ENCODE measurements at regions not wholly inside any gene's neighbourhood (a gene's known extent, or its start where the extent isn't known, plus 50 kb on each side); places are given as distances from the start of the nearest gene placed in this dataset.

GRCh38 chr11:92829121-92829520 lies 140.3 kb upstream of the MTNR1B start:
- no peaks in the 10 kb centered on the region for H3K9me3 ChIP-seq (ENCODE audit: low read length)
- intact Hi-C loops (cut with micrococcal nuclease; ENCODE audit: unreplicated experiment) (no loop called here), in situ Hi-C loops (cut with HindIII; ENCODE audit: extremely low pct_ligation_motif_present, low pct_unique_long_range_greater_than_20kb) (no loop called here)
- WGBS (ENCODE audit: low lambda C conversion rate) = 18% methylated on average over 3 of the region's 3 CpGs
- H2AFZ ChIP-seq (ENCODE audit: low read length) = no peak overlapping the region
- no peak for ATAC-seq
- H3K9ac ChIP-seq (ENCODE audit: insufficient read depth, low read depth, low read length) = no peak overlapping the region
- H3K79me2 ChIP-seq (ENCODE audit: insufficient read depth, low read length) = no peaks in the 10 kb centered on the region
- ChIA-PET POLR2A (no interaction called here), CTCF (ENCODE audit: low intra/inter-chr PET ratio, low total read pairs) (no interaction called here)
- DNase-seq (ENCODE audit: low spot score) = no peak
- no peaks in the 10 kb centered on the region for H3K27me3 ChIP-seq (ENCODE audit: control insufficient read depth in 1 of 2, insufficient read depth in 2 of 2, low read length in 2 of 2)
- H3K4me1 ChIP-seq (ENCODE audit: insufficient read depth, low read length) = no peaks in the 10 kb centered on the region
- no peak for FAIRE-seq
- no peaks in the 10 kb centered on the region for H4K20me1 ChIP-seq (ENCODE audit: insufficient read depth, low read length)
- TF ChIP-seq SOX5 (CRISPR knock-in tag; IDR thresholded peaks at IDR 0.05; ENCODE audit: borderline replicate concordance) (no peak), ZNF512 (CRISPR knock-in tag; IDR thresholded peaks at IDR 0.05) (no peak), SMARCE1 (IDR thresholded peaks at IDR 0.05; ENCODE audit: borderline replicate concordance) (no peak), MTA1 (CRISPR knock-in tag; IDR thresholded peaks at IDR 0.05; ENCODE audit: borderline replicate concordance) (no peak), ZNF850 (CRISPR knock-in tag; conservative IDR thresholded peaks at IDR 0.05) (no peak)
- TF ChIP-seq, protein P1, sequence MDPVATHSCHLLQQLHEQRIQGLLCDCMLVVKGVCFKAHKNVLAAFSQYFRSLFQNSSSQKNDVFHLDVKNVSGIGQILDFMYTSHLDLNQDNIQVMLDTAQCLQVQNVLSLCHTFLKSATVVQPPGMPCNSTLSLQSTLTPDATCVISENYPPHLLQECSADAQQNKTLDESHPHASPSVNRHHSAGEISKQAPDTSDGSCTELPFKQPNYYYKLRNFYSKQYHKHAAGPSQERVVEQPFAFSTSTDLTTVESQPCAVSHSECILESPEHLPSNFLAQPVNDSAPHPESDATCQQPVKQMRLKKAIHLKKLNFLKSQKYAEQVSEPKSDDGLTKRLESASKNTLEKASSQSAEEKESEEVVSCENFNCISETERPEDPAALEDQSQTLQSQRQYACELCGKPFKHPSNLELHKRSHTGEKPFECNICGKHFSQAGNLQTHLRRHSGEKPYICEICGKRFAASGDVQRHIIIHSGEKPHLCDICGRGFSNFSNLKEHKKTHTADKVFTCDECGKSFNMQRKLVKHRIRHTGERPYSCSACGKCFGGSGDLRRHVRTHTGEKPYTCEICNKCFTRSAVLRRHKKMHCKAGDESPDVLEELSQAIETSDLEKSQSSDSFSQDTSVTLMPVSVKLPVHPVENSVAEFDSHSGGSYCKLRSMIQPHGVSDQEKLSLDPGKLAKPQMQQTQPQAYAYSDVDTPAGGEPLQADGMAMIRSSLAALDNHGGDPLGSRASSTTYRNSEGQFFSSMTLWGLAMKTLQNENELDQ (CRISPR knock-in tag; IDR thresholded peaks at IDR 0.05; ENCODE audit: borderline replicate concordance) = no peak
- H3K27ac ChIP-seq (ENCODE audit: extremely low read length, insufficient read depth, low read length) = no peak overlapping the region
- no peak overlapping the region for H3K4me2 ChIP-seq (ENCODE audit: low read depth, low read length)
- BruUV-seq (replicated peaks) = no TSS peak
- H3K36me3 ChIP-seq (replicated peaks in 1 of 2; ENCODE audit: control insufficient read depth in 1 of 2, insufficient read depth in 2 of 2, low read length in 2 of 2) = no peaks in the 10 kb centered on the region
- no peak overlapping the region for H3K4me3 ChIP-seq (replicated peaks in 1 of 3; ENCODE audit: insufficient read depth in 1 of 3, low read depth in 2 of 3, low read length in 3 of 3)
